Panc1 (cell line): ENCODE measurements at regions not wholly inside any gene's neighbourhood (a gene's known extent, or its start where the extent isn't known, plus 50 kb on each side); places are given as distances from the start of the nearest gene placed in this dataset.

ENCODE experiments used
- ATAC-seq: fragments of 200-7000 bp; cut with Tn5 transposase; 2 replicates; pipeline ENCODE4 v1.9.1; 2020; ENCODE audit warnings: mild to moderate bottlenecking, moderate library complexity
- BruUV-seq: library from RNA; stranded (reverse); fragments of 400-500 nt; replicated peaks from 2 replicates; lab custom pipeline; 2021; lab: Mats Ljungman, UMichigan
- CTCF ChIA-PET: fragments of 300-600 bp; sonication (Branson Sonifier 250); formaldehyde crosslinking; loops from one replicate; lab custom pipeline; 2022; ENCODE audit warnings: antibody characterized with exemption; lab: Charles Lee
- POLR2A ChIA-PET: fragments of 300-600 bp; sonication (Branson Sonifier 250); formaldehyde crosslinking; loops from one replicate; lab custom pipeline; 2022; ENCODE audit warnings: antibody characterized with exemption; lab: Charles Lee
- DNase-seq: peaks from one replicate; pipeline ENCODE4 v3.0.0-alpha.2; 2010; ENCODE audit warnings: low read depth, low spot score
- H3K27ac ChIP-seq: 2 replicates; pipeline ENCODE4 v1.5.1; 2011; ENCODE audit warnings: mild to moderate bottlenecking, low read length, inconsistent platforms
- H3K27me3 ChIP-seq: fragments of 200-500 bp; sonication (Bioruptor generic); 2 replicates; pipeline ENCODE4 v1.6.0; 2014; ENCODE audit warnings: low read length, inconsistent platforms; ENCODE audit not compliant: control insufficient read depth, insufficient read depth
- H3K36me3 ChIP-seq: fragments of 200-500 bp; sonication (Bioruptor generic); 2 replicates; pipeline ENCODE4 v1.5.1; 2014; ENCODE audit warnings: inconsistent platforms, mild to moderate bottlenecking, low read length, moderate library complexity; ENCODE audit not compliant: control insufficient read depth, insufficient read depth
- H3K4me1 ChIP-seq: 2 replicates; pipeline ENCODE4 v1.5.1; 2011; ENCODE audit warnings: inconsistent platforms, mild to moderate bottlenecking, low read length, moderate library complexity; ENCODE audit not compliant: control insufficient read depth, insufficient read depth
- H3K4me3 ChIP-seq, 2 experiments: 2 replicates each; pipeline ENCODE4 v1.5.1; 2011 to 2012; ENCODE audit warnings: low read depth in 2 of 2, low read length in 2 of 2, mild to moderate bottlenecking in 2 of 2, inconsistent platforms in 1 of 2, moderate library complexity in 1 of 2
- H3K9me3 ChIP-seq: fragments of 200-500 bp; sonication (Bioruptor generic); 2 replicates; pipeline ENCODE4 v1.5.1; 2014; ENCODE audit warnings: low read depth, mild to moderate bottlenecking, inconsistent platforms, low read length, moderate library complexity; ENCODE audit not compliant: control insufficient read depth, insufficient read depth
- CTCF ChIP-seq: fragments of 450-650 bp; IDR thresholded peaks from 2 replicates; pipeline ENCODE4 v1.5.1; 2017; ENCODE audit warnings: mild to moderate bottlenecking
- POLR2AphosphoS5 ChIP-seq: IDR thresholded peaks from 2 replicates; pipeline ENCODE4 v1.6.1; 2012; ENCODE audit warnings: mild to moderate bottlenecking, low read depth, low read length, moderate library complexity
- REST ChIP-seq, 2 experiments: IDR thresholded peaks; 2 replicates each; pipeline ENCODE4 v1.6.1; 2011 to 2012; ENCODE audit warnings: low read depth in 2 of 2, control low read depth in 1 of 2, low read length in 1 of 2, mild to moderate bottlenecking in 1 of 2, moderate library complexity in 1 of 2; ENCODE audit not compliant: insufficient read depth in 1 of 2
- SIN3A ChIP-seq: IDR thresholded peaks from 2 replicates; pipeline ENCODE4 v1.6.1; 2012; ENCODE audit warnings: low read depth, mild to moderate bottlenecking, low read length, moderate library complexity, borderline replicate concordance; ENCODE audit not compliant: insufficient read depth
- TCF7L2 ChIP-seq: IDR thresholded peaks from 2 replicates; pipeline ENCODE4 v1.6.1; 2011; ENCODE audit warnings: mild to moderate bottlenecking, low read depth, low read length, inconsistent platforms
- in situ Hi-C: cut with HindIII; loops from 2 replicates; pipeline ENCODE4 v1.10.0; 2016; ENCODE audit warnings: low sequenced_read_pairs, low pct_unique_long_range_greater_than_20kb
- intact Hi-C: fragments of 100-400 bp; cut with micrococcal nuclease; formaldehyde crosslinking; loops from one replicate; pipeline ENCODE4 v1.10.0; 2022; ENCODE audit not compliant: unreplicated experiment

GRCh38 chr2:2795438-2796091 lies 464.5 kb upstream of the MYT1L start:
- intact Hi-C loops, result no loop called here
- H3K4me3 ChIP-seq, result no peak overlapping the region
- ChIA-PET CTCF (no interaction called here), POLR2A (no interaction called here)
- TF ChIP-seq TCF7L2, result no peak
- TF ChIP-seq POLR2AphosphoS5, result no peak
- no peak for TF ChIP-seq CTCF
- no peak for TF ChIP-seq SIN3A
- no peak for TF ChIP-seq REST (IDR thresholded peaks at IDR 0.05; ENCODE audit: insufficient read depth in 1 of 2, low read depth in 2 of 2, low read length in 1 of 2)
- H3K36me3 ChIP-seq, result no peaks in the 10 kb centered on the region; the same call in 1 of the 2 replicates
- BruUV-seq, result no TSS peak
- no peak for DNase-seq
- in situ Hi-C loops, result no loop called here
- H3K4me1 ChIP-seq, result no peaks in the 10 kb centered on the region
- no peak overlapping the region for H3K27ac ChIP-seq
- peaks cover 5% of the 10 kb centered on the region; the same call in 1 of the 2 replicates for H3K27me3 ChIP-seq
- no peaks in the 10 kb centered on the region for H3K9me3 ChIP-seq
- no peak for ATAC-seq

- ChIA-PET CTCF (no interaction called here), POLR2A (no interaction called here)
- no peak overlapping the region for H3K4me3 ChIP-seq
- intact Hi-C loops, result no loop called here
- in situ Hi-C loops, result no loop called here
- ATAC-seq (no peak), DNase-seq (no peak)
- no peak overlapping the region for H3K27ac ChIP-seq
- no peak for TF ChIP-seq SIN3A
- no peak for TF ChIP-seq REST (IDR thresholded peaks at IDR 0.05; ENCODE audit: insufficient read depth in 1 of 2, low read depth in 2 of 2, low read length in 1 of 2)
- TF ChIP-seq POLR2AphosphoS5, result no peak
- no peak for TF ChIP-seq CTCF
- TF ChIP-seq TCF7L2, result no peak
- H3K9me3 ChIP-seq, result no peaks in the 10 kb centered on the region
- H3K4me1 ChIP-seq, result no peaks in the 10 kb centered on the region
- peaks cover 7% of the 10 kb centered on the region; the same call in 1 of the 2 replicates for H3K27me3 ChIP-seq
- H3K36me3 ChIP-seq, result no peaks in the 10 kb centered on the region; the same call in 1 of the 2 replicates
- BruUV-seq, result no TSS peak
Measured at GRCh38 chr2:2793925-2794560, 463.0 kb upstream of the MYT1L start.
